ENCODE measurements at regions not wholly inside any gene's neighbourhood (a gene's known extent, or its start where the extent isn't known, plus 50 kb on each side); places are given as distances from the start of the nearest gene placed in this dataset.

DNA sequence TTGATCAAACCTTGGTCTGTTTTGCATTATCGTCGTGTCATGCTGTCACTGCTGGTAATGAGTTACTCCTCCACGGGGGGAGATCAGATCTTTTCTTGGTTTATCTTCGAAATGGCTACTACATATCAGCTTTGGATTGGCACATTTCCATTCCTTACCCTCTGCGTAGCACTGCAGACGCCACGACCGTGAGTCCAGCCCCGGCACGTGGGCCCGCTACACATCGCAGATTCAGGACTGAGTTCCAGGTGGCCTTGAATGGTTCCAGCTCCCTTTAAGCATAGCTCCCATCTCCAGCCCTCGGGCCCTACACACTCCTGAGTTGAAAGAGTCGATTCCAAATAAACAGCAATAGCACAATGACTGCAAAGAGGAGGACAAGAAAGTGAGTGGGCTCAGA, 238.6 kb upstream of the PFKP start:
- no peaks in the 10 kb centered on the region for H3K9me3 ChIP-seq (ENCODE audit: insufficient read depth, low read length)
- H3K36me3 ChIP-seq (ENCODE audit: low read length): no peaks in the 10 kb centered on the region
- no peak overlapping the region for H3K4me3 ChIP-seq (ENCODE audit: insufficient read depth, low read length, poor library complexity, severe bottlenecking)
- H4K20me1 ChIP-seq (ENCODE audit: low read depth, low read length): no peaks in the 10 kb centered on the region
- H3K79me2 ChIP-seq (ENCODE audit: insufficient read depth, low read length): no peaks in the 10 kb centered on the region
- H3K9ac ChIP-seq (ENCODE audit: low read length): no peak overlapping the region
- no peaks in the 10 kb centered on the region for H3K27me3 ChIP-seq (ENCODE audit: low read length)
- no peaks in the 10 kb centered on the region for H3K9me2 ChIP-seq (replicated peaks; ENCODE audit: insufficient read depth, low read length)
- H3F3A ChIP-seq (ENCODE audit: insufficient read depth): no peaks in the 10 kb centered on the region
- no peak overlapping the region for H3K27ac ChIP-seq (ENCODE audit: low read depth, low read length)
- H2AFZ ChIP-seq (ENCODE audit: low read depth, low read length, severe bottlenecking): no peak overlapping the region
- no peak overlapping the region for H3K4me2 ChIP-seq (ENCODE audit: low read depth, low read length, poor library complexity, severe bottlenecking)
- TF ChIP-seq, protein P1, sequence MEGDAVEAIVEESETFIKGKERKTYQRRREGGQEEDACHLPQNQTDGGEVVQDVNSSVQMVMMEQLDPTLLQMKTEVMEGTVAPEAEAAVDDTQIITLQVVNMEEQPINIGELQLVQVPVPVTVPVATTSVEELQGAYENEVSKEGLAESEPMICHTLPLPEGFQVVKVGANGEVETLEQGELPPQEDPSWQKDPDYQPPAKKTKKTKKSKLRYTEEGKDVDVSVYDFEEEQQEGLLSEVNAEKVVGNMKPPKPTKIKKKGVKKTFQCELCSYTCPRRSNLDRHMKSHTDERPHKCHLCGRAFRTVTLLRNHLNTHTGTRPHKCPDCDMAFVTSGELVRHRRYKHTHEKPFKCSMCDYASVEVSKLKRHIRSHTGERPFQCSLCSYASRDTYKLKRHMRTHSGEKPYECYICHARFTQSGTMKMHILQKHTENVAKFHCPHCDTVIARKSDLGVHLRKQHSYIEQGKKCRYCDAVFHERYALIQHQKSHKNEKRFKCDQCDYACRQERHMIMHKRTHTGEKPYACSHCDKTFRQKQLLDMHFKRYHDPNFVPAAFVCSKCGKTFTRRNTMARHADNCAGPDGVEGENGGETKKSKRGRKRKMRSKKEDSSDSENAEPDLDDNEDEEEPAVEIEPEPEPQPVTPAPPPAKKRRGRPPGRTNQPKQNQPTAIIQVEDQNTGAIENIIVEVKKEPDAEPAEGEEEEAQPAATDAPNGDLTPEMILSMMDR (IDR thresholded peaks at IDR 0.05; ENCODE audit: insufficient read depth, low read length, poor library complexity, severe bottlenecking): no peak
- no peak for TF ChIP-seq EZH2phosphoT487 (conservative IDR thresholded peaks at IDR 0.05; ENCODE audit: low read length)

DNA sequence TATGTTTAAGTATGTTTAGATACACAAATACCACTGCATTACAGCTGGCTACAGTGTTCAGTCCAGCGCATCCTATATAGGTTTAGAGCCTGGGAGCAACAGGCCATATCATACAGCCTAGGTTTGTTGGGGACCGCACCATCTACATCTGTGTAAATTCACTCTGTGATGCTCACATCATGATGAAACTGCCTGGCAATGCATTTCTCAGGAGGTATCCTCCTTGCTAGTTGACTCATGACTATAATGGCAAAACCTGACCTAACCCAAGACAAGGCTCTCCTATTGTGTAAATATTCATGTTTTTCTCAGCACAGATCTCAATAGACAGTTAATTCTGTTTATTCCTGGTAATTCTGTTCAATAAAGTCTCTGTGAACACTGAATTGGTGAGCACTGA, 240.7 kb upstream of the PFKP start:
- Histone ChIP-seq H3K27me3 (ENCODE audit: low read length) (no peaks in the 10 kb centered on the region), H4K20me1 (ENCODE audit: low read depth, low read length) (no peaks in the 10 kb centered on the region), H3K9me2 (replicated peaks; ENCODE audit: insufficient read depth, low read length) (no peaks in the 10 kb centered on the region), H3K79me2 (ENCODE audit: insufficient read depth, low read length) (no peaks in the 10 kb centered on the region), H3K4me3 (ENCODE audit: insufficient read depth, low read length, poor library complexity, severe bottlenecking) (no peak overlapping the region), H3K27ac (ENCODE audit: low read depth, low read length) (no peak overlapping the region), H3K9me3 (ENCODE audit: insufficient read depth, low read length) (no peaks in the 10 kb centered on the region), H3F3A (ENCODE audit: insufficient read depth) (no peaks in the 10 kb centered on the region), H3K4me2 (ENCODE audit: low read depth, low read length, poor library complexity, severe bottlenecking) (no peak overlapping the region), H3K36me3 (ENCODE audit: low read length) (no peaks in the 10 kb centered on the region), H3K9ac (ENCODE audit: low read length) (no peak overlapping the region), H2AFZ (ENCODE audit: low read depth, low read length, severe bottlenecking) (no peak overlapping the region)
- TF ChIP-seq, protein P1 (IDR thresholded peaks at IDR 0.05; ENCODE audit: insufficient read depth, low read length, poor library complexity, severe bottlenecking): no peak
- no peak for TF ChIP-seq EZH2phosphoT487 (conservative IDR thresholded peaks at IDR 0.05; ENCODE audit: low read length)

DNA sequence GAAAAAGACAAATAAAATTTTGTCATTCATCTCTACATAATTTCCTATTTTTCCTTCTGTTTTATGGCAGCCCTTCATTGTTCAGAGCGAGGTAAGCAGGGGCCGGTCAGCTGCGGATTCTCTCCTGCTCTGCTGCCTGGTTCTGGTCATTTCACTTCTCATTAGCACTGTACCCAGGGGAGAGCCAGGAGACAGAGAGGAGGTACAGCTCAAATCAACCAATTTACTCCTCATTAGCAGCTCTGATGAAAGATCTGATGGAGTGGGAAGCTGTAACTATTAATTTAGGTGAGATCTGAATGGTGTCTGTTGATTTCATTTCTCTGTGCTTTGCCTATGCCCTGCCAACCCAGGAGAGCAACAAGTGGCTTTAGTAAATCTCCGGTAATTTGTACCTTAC, 241.5 kb upstream of the PFKP start:
- H3K9me3 ChIP-seq (ENCODE audit: insufficient read depth, low read length): no peaks in the 10 kb centered on the region
- H3F3A ChIP-seq (ENCODE audit: insufficient read depth): no peaks in the 10 kb centered on the region
- no peak overlapping the region for H3K9ac ChIP-seq (ENCODE audit: low read length)
- H3K27me3 ChIP-seq (ENCODE audit: low read length): no peaks in the 10 kb centered on the region
- H3K4me3 ChIP-seq (ENCODE audit: insufficient read depth, low read length, poor library complexity, severe bottlenecking): no peak overlapping the region
- no peak for TF ChIP-seq EZH2phosphoT487 (conservative IDR thresholded peaks at IDR 0.05; ENCODE audit: low read length)
- TF ChIP-seq, protein P1 (IDR thresholded peaks at IDR 0.05; ENCODE audit: insufficient read depth, low read length, poor library complexity, severe bottlenecking): no peak
- no peaks in the 10 kb centered on the region for H3K79me2 ChIP-seq (ENCODE audit: insufficient read depth, low read length)
- no peaks in the 10 kb centered on the region for H3K9me2 ChIP-seq (replicated peaks; ENCODE audit: insufficient read depth, low read length)
- H2AFZ ChIP-seq (ENCODE audit: low read depth, low read length, severe bottlenecking): no peak overlapping the region
- no peaks in the 10 kb centered on the region for H3K36me3 ChIP-seq (ENCODE audit: low read length)
- H3K27ac ChIP-seq (ENCODE audit: low read depth, low read length): no peak overlapping the region
- H3K4me2 ChIP-seq (ENCODE audit: low read depth, low read length, poor library complexity, severe bottlenecking): no peak overlapping the region
- H4K20me1 ChIP-seq (ENCODE audit: low read depth, low read length): no peaks in the 10 kb centered on the region

Data from SU-DHL-6 (cell line).